ENCODE measurements at regions not wholly inside any gene's neighbourhood (a gene's known extent, or its start where the extent isn't known, plus 50 kb on each side); places are given as distances from the start of the nearest gene placed in this dataset.
"Not testable (repeated sequence)": the region's sequence is repeated elsewhere in the genome, so short reads cannot be mapped to it uniquely, and the experiment has no call there.

GRCh38 chr20:56766528-56766927 is 137.4 kb downstream of the TFAP2C start:
- no peak for DNase-seq (ENCODE audit: low spot score)

GRCh38 chr20:56769921-56770600 is 141.0 kb downstream of the TFAP2C start:
- no peak for DNase-seq (ENCODE audit: low spot score)

GRCh38 chr20:56773749-56774148 is 144.6 kb downstream of the TFAP2C start:
- no peak for DNase-seq (ENCODE audit: low spot score)

GRCh38 chr20:56774873-56775272 is 145.8 kb downstream of the TFAP2C start:
- no peak for DNase-seq (ENCODE audit: low spot score)

- no peak for DNase-seq (ENCODE audit: low spot score)
Observed at GRCh38 chr20:56776345-56776744, 147.2 kb downstream of the TFAP2C start.

- no peak for DNase-seq (ENCODE audit: low spot score)
Observed at GRCh38 chr20:56778765-56779195, 149.7 kb downstream of the TFAP2C start.

- DNase-seq (ENCODE audit: low spot score): no peak
Observed at GRCh38 chr20:56779452-56780143, 150.5 kb downstream of the TFAP2C start.

- DNase-seq (ENCODE audit: low spot score): no peak
Observed at GRCh38 chr20:56780266-56780665, 151.2 kb downstream of the TFAP2C start.

GRCh38 chr20:56781108-56781739 is 152.1 kb downstream of the TFAP2C start:
- DNase-seq (ENCODE audit: low spot score): no peak

- DNase-seq (ENCODE audit: low spot score): not testable (repeated sequence)
Observed at GRCh38 chr20:56781987-56782560, 153.0 kb downstream of the TFAP2C start.

- DNase-seq (ENCODE audit: low spot score): not testable (repeated sequence)
Observed at GRCh38 chr20:56782814-56783213, 153.7 kb downstream of the TFAP2C start.

- no peak for DNase-seq (ENCODE audit: low spot score)
Observed at GRCh38 chr20:56783826-56784225, 154.7 kb downstream of the TFAP2C start.

- no peak for DNase-seq (ENCODE audit: low spot score)
Observed at GRCh38 chr20:56786503-56786902, 157.4 kb downstream of the TFAP2C start.

GRCh38 chr20:56788041-56788670 is 159.1 kb downstream of the TFAP2C start:
- DNase-seq (ENCODE audit: low spot score): no peak

- no peak for DNase-seq (ENCODE audit: low spot score)
Observed at GRCh38 chr20:56788671-56789610, 159.8 kb downstream of the TFAP2C start.

GRCh38 chr20:56793916-56794315 is 164.8 kb downstream of the TFAP2C start:
- DNase-seq (ENCODE audit: low spot score): no peak

- DNase-seq (ENCODE audit: low spot score): no peak
Observed at GRCh38 chr20:56795492-56795891, 166.4 kb downstream of the TFAP2C start.

GRCh38 chr20:56796345-56796744 is 167.2 kb downstream of the TFAP2C start:
- DNase-seq (ENCODE audit: low spot score): no peak

GRCh38 chr20:56797023-56797422 is 167.9 kb downstream of the TFAP2C start:
- DNase-seq (ENCODE audit: low spot score): no peak

GRCh38 chr20:56798634-56799033 is 169.5 kb downstream of the TFAP2C start:
- no peak for DNase-seq (ENCODE audit: low spot score)

- no peak for DNase-seq (ENCODE audit: low spot score)
Observed at GRCh38 chr20:56799187-56799586, 170.1 kb downstream of the TFAP2C start.

Data from cerebellar cortex (tissue), 1 donor.